Upper lobe of left lung (tissue), 4 donors: ENCODE measurements at regions not wholly inside any gene's neighbourhood (a gene's known extent, or its start where the extent isn't known, plus 50 kb on each side); places are given as distances from the start of the nearest gene placed in this dataset.

Experiments
- CTCF ChIP-seq, 6 experiments: fragments of 450-650 bp in 4 of 6; fragments of 200-600 bp in 2 of 6; sonication (generic) in 2 of 6; IDR thresholded peaks; one replicate each; pipeline ENCODE4 v1.5.1; 2016 to 2019; ENCODE audit warnings: antibody characterized with exemption in 6 of 6
- POLR2A ChIP-seq, 4 donors: fragments of 450-650 bp; IDR thresholded peaks; one replicate each; pipeline ENCODE4 v1.5.1; 2016 to 2017; ENCODE audit warnings: antibody characterized with exemption in 4 of 4, mild to moderate bottlenecking in 2 of 4
- POLR2AphosphoS5 ChIP-seq, 2 donors: sonication (generic); formaldehyde crosslinking; IDR thresholded peaks; one replicate each; pipeline ENCODE4 v1.5.1; 2017; ENCODE audit warnings: antibody characterized with exemption in 2 of 2

- no peak for TF ChIP-seq CTCF (IDR thresholded peaks at IDR 0.05)
- no peak for TF ChIP-seq POLR2A (IDR thresholded peaks at IDR 0.05)
- TF ChIP-seq POLR2AphosphoS5 (IDR thresholded peaks at IDR 0.05), result no peak
Measured at GRCh38 chr2:126774290-126774689, 118.3 kb downstream of the GYPC start.
